ENCODE measurements at regions not wholly inside any gene's neighbourhood (a gene's known extent, or its start where the extent isn't known, plus 50 kb on each side); places are given as distances from the start of the nearest gene placed in this dataset.
"Not testable (repeated sequence)": the region's sequence is repeated elsewhere in the genome, so short reads cannot be mapped to it uniquely, and the experiment has no call there.

- H3K27ac Mint-ChIP-seq (ENCODE audit: unreplicated experiment): no peak overlapping the region
- peaks cover 8% of the 10 kb centered on the region for H3K9me3 Mint-ChIP-seq
- no peak for DNase-seq (ENCODE audit: low read depth, low spot score)
- no peaks in the 10 kb centered on the region for H3K36me3 Mint-ChIP-seq (ENCODE audit: low read depth)
- H3K4me1 Mint-ChIP-seq: peaks cover 5% of the 10 kb centered on the region
- no peak for TF ChIP-seq CTCF (conservative IDR thresholded peaks at IDR 0.05)
- H3K4me3 Mint-ChIP-seq: no peak overlapping the region
- no peaks in the 10 kb centered on the region for H3K27me3 Mint-ChIP-seq (ENCODE audit: low read depth)
Measured at GRCh38 chr3:147712357-147712756, 303.2 kb downstream of the ZIC1 start.

DNA sequence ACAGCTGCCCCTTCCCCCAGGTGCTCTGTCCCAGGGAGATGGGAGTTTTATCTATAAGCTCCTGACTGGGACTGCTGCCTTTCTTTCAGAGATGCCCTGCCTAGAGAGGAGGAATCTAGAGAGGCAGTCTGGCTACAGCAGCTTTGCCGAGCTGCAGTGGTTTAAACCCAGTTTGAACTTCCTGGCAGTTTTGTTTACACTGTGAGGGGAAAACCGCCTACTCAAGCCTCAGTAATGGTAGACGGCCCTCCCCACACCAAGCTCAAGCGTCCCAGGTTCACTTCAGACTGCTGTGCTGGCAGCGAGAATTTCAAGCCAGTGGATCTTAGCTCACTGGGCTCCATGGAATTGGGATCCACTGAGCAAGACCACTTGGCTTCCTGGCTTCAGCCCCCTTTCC, 303.6 kb downstream of the ZIC1 start:
- H3K9me3 Mint-ChIP-seq; H3K4me1 Mint-ChIP-seq; H3K27ac Mint-ChIP-seq (ENCODE audit: unreplicated experiment); DNase-seq (ENCODE audit: low read depth, low spot score); H3K36me3 Mint-ChIP-seq (ENCODE audit: low read depth); H3K4me3 Mint-ChIP-seq; H3K27me3 Mint-ChIP-seq (ENCODE audit: low read depth): not testable (repeated sequence)

- Mint-ChIP-seq H3K27me3 (ENCODE audit: low read depth) (no peaks in the 10 kb centered on the region), H3K36me3 (ENCODE audit: low read depth) (no peaks in the 10 kb centered on the region), H3K4me3 (no peak overlapping the region), H3K4me1 (peaks cover 5% of the 10 kb centered on the region), H3K27ac (ENCODE audit: unreplicated experiment) (no peak overlapping the region), H3K9me3 (peaks cover 8% of the 10 kb centered on the region)
- no peak for TF ChIP-seq CTCF (conservative IDR thresholded peaks at IDR 0.05)
- DNase-seq (ENCODE audit: low read depth, low spot score): no peak
Measured at GRCh38 chr3:147713234-147714133, 304.3 kb downstream of the ZIC1 start.

GRCh38 chr3:147729641-147730040, 320.5 kb downstream of the ZIC1 start:
- Mint-ChIP-seq H3K4me1 (peaks cover 14% of the 10 kb centered on the region), H3K27ac (ENCODE audit: unreplicated experiment) (no peak overlapping the region), H3K9me3 (no peaks in the 10 kb centered on the region), H3K4me3 (no peak overlapping the region), H3K36me3 (ENCODE audit: low read depth) (no peaks in the 10 kb centered on the region), H3K27me3 (ENCODE audit: low read depth) (no peaks in the 10 kb centered on the region)
- TF ChIP-seq CTCF (conservative IDR thresholded peaks at IDR 0.05): no peak
- DNase-seq (ENCODE audit: low read depth, low spot score): no peak

DNA sequence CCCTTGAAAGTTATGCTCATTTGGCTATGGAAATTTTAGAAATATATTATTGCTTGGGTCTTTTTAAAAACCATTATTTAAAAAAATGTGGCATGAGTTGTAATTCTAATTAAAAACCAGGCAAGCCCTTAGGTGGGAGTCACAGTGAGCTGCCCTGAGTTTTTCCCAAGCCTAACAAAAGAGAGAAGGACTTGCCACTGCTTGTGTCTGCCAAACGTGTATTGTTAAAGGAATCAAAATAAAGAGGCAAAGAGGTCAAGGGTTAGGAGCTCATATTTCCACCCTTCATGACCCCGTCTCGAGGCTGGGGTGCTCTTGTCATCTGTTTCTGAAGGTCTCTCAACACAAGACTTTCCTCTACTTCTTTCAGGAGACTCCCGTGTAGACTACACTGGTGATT, 321.1 kb downstream of the ZIC1 start:
- no peaks in the 10 kb centered on the region for H3K9me3 Mint-ChIP-seq
- TF ChIP-seq CTCF (conservative IDR thresholded peaks at IDR 0.05): no peak
- H3K36me3 Mint-ChIP-seq (ENCODE audit: low read depth): no peaks in the 10 kb centered on the region
- peak overlapping the region; percentile 15 for H3K4me3 Mint-ChIP-seq
- no peaks in the 10 kb centered on the region for H3K27me3 Mint-ChIP-seq (ENCODE audit: low read depth)
- H3K4me1 Mint-ChIP-seq: peaks cover 14% of the 10 kb centered on the region
- no peak for DNase-seq (ENCODE audit: low read depth, low spot score)
- H3K27ac Mint-ChIP-seq (ENCODE audit: unreplicated experiment): no peak overlapping the region

GRCh38 chr3:147733217-147733616, 324.1 kb downstream of the ZIC1 start:
- peaks cover 25% of the 10 kb centered on the region for H3K4me1 Mint-ChIP-seq
- no peak overlapping the region for H3K27ac Mint-ChIP-seq (ENCODE audit: unreplicated experiment)
- H3K27me3 Mint-ChIP-seq (ENCODE audit: low read depth): no peaks in the 10 kb centered on the region

More at GRCh38 chr3:147733217-147733616, 324.1 kb downstream of the ZIC1 start:
- TF ChIP-seq CTCF (conservative IDR thresholded peaks at IDR 0.05): no peak
- Mint-ChIP-seq H3K9me3 (no peaks in the 10 kb centered on the region), H3K4me3 (no peak overlapping the region), H3K36me3 (ENCODE audit: low read depth) (no peaks in the 10 kb centered on the region)
- DNase-seq (ENCODE audit: low read depth, low spot score): no peak

Data from neural crest cell (in vitro differentiated cells).